ENCODE measurements at regions not wholly inside any gene's neighbourhood (a gene's known extent, or its start where the extent isn't known, plus 50 kb on each side); places are given as distances from the start of the nearest gene placed in this dataset.
A peak's percentile ranks its signal among the peaks of the same experiment; 100 is the strongest.
"Not testable (repeated sequence)": the region's sequence is repeated elsewhere in the genome, so short reads cannot be mapped to it uniquely, and the experiment has no call there.

DNA sequence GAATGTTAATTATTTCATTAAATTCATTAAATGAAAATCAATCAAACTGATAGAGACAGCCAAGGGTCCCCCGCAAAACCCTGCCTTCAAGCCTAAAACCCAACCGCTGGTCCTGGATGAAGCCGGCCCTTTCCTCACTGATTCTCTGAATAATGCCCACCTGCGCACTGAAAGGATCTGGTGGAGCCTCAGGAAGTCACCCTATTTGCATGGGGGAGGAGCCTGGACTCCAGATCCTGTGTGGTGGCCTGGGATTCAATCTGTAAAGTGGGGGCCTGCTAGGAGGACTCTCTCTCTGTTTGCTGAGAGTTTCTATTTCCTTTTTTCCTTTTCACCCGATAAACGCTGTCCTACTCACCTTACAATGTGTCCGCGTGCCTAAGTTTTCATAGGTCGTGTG is 97.9 kb upstream of the ADAMTS3 start:
- DNase-seq = no peak

DNA sequence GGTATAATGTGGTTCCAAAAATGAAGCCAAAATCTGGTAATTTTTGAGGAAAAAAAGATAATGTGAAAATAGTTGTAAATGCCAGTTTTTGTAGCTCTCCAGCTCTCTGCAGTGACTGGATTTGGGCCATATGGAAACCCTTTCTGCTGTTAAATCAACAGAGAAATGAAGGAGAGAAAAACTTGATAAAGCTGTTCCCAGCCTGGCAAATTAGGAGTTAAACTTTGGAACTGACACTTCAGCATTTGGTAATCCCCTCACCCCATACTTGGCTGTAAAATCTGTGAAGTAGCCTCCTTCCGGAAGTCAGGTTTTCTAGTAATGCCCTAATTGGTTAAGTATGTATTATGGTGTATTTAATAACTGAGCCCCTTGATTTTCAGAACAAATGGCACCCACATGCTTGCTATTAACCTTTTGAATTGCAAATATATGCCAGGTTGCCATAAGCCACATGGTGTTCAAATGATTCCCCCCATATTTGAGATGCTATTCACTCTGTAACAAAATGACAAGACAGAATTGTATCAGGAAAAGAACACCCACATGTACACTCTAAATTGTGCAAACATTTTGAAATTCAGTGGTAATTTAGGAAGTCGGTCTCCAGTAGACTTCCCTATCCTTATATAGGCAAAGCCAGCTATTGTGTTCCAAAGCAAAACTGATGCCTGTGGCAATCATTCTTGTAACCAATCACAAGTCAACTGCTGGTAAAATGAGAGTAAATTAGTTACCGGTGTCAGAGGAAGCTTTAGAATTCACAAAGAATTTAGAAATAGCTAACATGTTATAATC is 96.3 kb upstream of the ADAMTS3 start:
- DNase-seq = no peak

GRCh38 chr4:72663828-72664227 is 94.8 kb upstream of the ADAMTS3 start:
- DNase-seq = no peak

GRCh38 chr4:72661830-72662229 is 92.8 kb upstream of the ADAMTS3 start:
- DNase-seq = no peak

DNA sequence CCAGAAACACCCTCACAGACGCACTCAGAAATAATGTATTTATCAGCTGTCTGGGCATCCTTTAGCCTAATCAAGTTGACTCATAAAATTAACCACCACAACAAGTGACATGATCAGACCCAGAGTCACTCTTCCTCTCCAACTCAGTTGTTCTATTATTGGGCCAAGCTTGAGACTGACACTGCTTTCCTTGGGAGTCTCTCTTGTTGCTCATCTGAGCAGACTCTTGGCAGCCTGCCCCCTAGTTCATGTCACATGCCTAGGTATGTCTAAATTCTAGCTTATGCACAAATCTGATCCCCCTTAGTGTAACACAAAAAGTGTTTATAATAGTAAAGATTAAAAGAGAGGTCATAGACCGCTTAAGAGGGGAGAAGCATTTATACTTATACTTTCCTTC is 72.6 kb upstream of the ADAMTS3 start:
- no peak for DNase-seq

DNA sequence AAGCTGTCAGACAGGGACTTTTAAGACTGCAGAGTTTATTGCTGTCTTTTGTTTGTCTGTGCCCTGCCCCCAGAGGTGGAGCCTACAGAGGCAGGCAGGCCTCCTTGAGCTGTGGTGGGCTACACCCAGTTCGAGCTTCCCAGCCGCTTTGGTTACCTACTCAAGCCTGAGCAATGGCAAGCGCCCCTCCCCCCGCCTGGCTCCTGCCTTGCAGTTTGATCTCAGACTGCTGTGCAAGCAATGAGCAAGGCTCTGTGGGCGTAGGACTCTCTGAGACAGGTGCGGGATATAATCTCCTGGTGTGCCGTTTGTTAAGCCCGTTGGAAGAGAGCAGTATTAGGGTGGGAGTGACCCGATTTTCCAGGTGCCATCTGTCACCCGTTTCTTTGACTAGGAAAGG is 67.8 kb upstream of the ADAMTS3 start:
- not testable (repeated sequence) for DNase-seq

GRCh38 chr4:72635931-72636330 is 66.9 kb upstream of the ADAMTS3 start:
- not testable (repeated sequence) for DNase-seq

GRCh38 chr4:72632253-72632652 is 63.2 kb upstream of the ADAMTS3 start:
- not testable (repeated sequence) for DNase-seq

GRCh38 chr4:72631296-72631695 is 62.3 kb upstream of the ADAMTS3 start:
- DNase-seq = no peak

DNA sequence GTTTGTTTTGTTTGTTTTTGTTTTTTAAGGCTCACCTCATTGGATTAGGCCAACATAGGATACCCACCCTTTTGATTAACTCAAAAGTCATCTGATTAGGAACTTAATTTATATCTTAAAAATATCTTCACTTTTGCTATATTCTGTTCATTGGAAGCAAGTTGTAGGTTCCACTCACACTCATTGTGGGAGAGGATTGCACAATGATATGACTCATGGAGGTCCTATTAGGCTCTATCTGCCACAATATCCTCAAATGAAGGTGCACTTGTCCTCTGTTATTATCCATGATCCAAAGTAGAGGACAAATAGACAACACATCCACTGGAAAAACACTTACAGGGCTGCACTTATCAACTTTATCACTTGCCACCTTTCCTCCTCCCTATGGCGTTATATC is 60.5 kb upstream of the ADAMTS3 start:
- peak; percentile 1 for DNase-seq

DNA sequence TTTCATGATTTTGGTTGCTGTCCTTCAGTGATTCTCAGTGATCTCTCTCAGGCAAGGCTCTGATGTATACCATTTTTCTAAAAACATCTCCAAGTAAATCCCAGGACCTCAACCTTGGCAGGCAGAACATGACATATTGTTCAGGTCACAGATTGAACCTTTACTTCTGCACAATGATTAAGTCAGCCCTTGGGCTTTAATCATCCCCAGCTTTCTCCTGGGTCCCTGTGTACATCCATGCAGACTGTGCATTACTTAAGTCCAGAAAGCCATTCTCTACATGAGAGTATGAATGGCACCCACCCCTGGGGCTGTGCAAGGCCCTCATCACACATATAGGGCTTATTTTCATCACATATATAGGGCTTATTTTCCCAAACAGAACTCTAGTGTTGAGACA is 58.7 kb upstream of the ADAMTS3 start:
- no peak for DNase-seq
